TTC549 (cell line): ENCODE measurements at regions not wholly inside any gene's neighbourhood (a gene's known extent, or its start where the extent isn't known, plus 50 kb on each side); places are given as distances from the start of the nearest gene placed in this dataset.
A peak's percentile ranks its signal among the peaks of the same experiment; 100 is the strongest.
"Not testable (repeated sequence)": the region's sequence is repeated elsewhere in the genome, so short reads cannot be mapped to it uniquely, and the experiment has no call there.

Experiments
- FAIRE-seq: peaks from 2 replicates; lab custom pipeline; 2012; peaks lifted over from hg19 to GRCh38; lab: Jason Lieb, UNC

DNA sequence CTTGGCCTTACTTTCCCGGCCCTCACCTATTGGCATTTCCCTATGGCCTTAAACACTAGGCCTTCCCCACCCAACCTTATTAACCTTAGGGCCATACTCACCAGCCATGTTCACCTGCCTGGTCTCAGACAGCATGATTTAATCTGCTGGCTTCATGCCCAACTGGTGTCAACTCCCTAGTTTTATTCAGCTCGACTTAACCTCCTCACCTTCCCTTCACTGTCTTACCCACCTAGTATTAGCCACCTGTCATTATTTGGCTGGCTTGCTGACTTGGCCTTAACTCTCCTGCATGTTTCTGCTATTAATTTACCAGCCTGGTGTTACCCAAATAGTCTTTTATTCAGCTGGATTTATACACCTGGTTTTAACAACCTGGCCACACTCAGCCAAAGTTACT is 136.0 kb upstream of the ZSWIM2 start:
- no peak for FAIRE-seq

DNA sequence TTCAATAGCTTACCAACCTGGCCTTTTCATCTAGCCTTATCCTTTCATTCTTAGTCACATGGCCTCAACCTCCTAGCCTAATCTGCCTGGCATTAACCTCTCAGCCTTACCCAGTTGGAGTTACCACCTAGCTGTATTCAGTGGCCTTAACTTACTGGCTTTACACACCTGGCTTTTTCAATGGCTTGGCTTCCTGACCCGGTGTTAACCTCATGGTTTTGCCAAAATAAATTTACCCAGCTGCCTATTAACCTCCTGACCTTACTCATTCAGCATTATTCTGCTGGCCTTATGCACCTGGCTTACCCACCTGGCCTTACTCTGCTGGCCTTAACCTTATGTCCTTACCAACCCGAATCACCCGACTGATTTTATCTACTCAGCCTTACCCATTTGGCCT is 135.5 kb upstream of the ZSWIM2 start:
- no peak for FAIRE-seq

DNA sequence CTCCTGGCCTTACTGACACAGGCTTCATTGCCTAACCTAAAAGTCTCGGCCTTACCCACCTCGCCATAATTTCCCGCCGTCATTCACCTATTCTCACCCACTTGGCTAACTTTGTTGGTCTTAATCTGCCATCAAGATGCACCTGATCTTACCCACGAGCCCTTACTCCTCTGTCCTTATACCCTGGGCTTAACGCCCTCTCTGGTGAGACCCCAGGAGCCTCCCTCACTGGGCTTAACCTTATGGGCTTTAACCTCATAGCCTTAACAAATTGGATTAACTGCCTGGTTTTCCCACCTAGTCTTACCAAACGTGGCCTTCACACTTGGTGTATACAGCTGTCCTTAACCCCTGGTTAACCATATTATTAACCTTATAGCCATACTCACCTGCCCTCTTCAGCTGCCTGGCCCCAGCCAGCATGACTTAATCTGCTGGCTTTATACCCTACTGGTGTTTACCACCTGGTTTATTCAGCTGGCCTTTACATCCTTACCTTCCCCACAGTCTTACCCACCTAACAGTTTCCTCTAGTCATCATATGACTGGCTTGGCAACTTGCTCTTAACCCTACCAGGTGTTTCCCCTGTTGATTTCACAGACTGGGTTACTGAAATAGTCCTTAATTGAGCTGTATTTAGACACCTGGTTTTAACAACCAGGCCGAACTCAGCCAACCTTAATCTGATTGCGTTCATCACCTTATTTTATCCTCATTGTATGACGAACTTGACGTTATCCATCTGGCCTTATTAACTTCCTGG is 132.0 kb upstream of the ZSWIM2 start:
- FAIRE-seq, result no peak

DNA sequence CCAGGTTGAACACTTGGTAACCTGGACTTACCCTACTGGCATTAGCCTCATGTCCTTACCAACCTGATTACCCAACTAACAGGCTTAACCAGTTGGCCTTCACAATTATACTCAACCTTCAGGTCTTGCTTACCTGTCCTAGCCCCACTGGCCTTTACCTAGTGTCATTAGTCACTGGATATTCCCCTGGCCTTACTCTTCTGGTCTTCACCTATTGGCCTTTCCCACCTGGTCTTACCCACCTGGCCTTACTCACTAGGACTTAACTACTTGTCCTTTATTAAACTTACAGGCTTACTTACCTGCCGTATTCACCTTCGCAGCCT is 131.1 kb upstream of the ZSWIM2 start:
- FAIRE-seq, result no peak

DNA sequence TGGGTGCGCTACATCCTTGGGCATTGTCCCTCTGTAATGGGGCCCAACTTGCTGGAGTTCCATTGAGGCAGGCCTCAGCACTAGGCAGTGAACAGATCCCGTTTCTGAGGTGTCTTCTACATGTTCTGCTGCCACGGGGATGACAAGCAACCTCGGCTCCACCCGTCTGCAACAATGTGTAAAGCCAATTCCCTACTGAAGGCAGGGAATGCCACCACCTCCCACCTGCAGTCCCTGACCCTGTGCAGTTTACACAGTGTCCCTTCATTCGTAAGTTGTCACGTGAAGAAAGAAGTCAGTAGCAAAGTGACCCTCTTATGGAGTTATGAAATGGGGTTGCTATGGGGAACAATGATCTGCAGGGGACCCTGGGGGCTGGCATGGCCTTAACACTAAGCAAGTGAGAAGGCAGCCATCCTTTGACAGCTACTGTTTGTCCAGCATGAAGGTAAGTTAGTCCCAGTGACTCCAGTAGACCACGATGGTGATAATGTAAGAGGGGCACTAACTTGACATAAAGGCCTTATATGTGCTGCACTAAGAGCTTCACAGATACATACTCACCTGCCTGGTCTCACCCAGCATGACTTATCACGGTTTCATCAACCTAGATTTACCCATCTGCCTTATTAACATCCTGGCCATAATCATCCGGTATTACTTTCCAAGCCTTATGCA is 130.6 kb upstream of the ZSWIM2 start:
- no peak for FAIRE-seq

DNA sequence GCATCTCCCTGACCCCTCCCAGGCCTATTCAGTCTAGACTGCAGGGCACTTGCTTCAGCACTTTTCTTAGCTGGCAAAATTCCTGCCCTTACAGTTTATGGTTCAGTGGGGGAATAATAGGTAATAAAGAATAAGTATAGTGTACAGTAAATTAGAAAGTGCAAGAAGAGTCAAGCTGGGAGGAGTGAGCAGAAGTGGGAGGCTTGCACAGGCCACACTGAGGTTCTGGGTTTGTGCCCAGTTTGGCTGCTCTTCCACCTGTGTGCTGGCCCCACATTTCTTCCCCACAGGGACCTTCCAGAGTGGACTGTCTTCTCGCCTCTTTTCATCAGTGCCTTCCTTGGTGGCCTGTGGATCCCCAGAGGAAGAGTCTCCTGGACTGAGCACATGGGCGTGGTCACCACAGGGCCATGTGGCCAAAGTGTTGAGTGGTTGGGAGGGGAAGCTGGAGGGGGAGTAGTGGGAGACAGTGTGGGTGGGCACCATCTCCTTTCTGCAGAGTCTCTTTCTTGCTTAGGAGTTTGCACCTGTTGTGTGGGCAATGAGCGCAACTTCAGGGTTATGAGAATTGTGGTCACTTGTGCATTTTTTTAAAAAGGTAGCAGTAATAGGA is 128.6 kb upstream of the ZSWIM2 start:
- no peak for FAIRE-seq

DNA sequence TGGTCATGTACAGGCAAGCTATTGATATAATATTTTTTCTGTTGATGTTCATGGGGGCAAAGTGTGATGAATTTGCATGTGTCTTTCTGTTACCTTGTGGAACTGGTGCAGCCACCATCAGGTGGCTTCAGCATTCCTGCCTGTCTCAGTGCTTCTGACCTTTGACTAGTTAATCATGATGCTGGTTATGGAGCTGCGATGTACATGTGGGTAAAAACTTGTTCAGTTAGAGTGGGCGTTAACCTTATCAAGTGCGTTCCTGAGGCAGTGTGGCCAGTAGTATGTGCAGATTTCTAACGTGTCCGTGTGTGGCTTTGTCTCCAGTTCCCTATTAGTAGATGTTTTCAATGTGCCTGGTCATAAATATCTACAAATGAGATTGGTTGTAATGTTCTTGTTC is 127.4 kb upstream of the ZSWIM2 start:
- FAIRE-seq, result no peak

DNA sequence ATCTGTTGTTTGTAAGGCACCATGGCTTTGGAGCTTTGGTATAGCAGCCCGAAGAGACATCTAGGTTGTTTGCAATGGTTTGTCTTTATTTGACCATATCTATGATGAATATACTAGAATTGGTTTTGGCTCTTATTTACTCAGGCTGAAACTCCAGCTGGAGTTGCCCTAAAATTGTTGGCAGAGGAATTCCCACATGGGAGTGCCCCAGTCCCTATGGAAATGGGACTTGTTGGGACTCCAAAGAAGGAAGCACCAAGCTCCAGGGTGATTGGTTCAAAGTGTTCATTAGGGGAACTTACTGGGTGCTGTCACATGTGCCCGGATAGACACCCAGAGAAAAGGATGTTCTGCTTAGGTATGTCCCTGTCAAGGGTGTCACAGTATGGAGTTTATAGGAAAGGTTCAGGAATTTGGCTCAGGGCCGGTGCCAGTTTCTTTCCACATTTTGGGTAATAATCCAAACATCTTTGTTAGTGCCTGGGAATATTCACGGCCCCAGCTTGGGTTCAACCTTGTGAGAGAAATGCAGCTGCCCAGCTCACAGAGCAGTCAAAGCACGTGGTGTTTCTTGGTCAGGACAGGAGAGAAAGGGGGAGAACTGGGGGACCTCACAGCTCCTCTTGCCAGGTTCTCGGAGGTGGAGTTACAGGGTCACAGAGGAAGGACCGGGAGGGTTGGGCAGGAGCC is 123.5 kb upstream of the ZSWIM2 start:
- no peak for FAIRE-seq

DNA sequence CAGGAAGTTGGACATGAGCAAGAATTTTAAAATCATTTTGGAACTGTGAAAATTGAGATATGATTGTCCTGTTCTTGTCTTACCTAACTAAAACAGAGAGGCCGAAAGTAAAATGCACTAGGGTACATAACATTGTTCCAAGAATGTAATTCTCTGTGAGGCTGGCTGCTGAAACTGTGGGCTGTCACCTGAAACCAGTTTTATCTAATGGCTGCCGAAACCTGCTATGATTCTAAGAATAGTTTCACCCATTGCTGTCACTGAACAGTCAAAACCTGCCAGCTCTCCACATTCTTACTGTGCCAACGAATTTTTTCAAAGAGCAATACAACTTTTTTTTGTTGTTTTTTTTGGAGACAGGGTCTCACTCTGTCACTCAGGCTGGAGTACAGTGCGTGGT is 119.3 kb upstream of the ZSWIM2 start:
- no peak for FAIRE-seq

DNA sequence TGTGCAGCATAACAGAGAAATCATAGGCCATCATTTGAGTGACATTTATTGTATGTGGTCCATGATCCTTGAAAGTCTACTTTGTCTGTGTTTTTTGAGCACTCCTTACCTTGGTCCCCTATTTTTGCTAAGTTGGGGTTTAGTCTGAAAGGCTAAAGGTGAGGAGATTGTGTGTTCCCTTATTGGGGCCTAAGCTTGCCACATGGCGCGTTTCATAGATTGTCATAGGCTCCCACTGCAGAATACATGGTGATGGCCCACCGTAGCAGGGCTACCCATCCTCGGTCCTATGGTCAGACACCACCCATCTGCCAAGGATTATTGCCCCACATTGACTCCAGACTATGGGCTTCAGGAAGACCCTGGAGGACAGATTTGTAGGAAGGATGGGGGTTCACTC is 117.0 kb upstream of the ZSWIM2 start:
- FAIRE-seq, result no peak

DNA sequence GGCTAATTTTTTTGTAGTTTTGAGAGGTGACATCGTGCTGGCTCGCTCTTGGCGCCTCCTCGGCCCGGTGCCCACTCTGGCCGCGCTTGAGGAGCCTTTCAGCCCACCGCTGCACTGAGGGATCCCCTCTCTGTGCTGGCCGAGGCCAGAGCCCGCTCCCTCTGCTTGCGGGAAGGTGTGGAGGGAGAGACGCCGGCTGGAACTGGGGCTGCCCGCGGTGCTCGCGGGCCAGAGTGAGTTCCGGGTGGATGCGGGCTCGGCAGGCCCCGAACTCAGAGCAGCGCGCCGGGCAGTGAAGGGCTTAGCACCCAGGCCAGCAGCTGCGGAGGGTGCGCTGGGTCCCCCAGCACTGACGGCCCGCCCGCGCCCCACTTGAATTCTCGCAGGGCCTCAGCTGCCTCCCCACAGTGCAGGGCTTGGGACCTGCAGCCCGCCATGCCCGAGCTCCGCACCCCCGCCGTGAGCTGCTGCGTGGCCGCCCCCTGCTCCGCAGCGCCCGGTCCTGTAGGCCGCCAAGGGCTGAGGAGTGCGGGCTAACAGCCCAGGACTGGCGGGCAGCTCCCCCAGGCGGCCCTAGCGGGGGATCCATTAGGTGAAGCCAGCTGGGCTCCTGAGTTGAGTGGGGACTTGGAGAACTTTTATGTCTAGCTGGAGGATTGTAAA is 113.2 kb upstream of the ZSWIM2 start:
- no peak for FAIRE-seq

DNA sequence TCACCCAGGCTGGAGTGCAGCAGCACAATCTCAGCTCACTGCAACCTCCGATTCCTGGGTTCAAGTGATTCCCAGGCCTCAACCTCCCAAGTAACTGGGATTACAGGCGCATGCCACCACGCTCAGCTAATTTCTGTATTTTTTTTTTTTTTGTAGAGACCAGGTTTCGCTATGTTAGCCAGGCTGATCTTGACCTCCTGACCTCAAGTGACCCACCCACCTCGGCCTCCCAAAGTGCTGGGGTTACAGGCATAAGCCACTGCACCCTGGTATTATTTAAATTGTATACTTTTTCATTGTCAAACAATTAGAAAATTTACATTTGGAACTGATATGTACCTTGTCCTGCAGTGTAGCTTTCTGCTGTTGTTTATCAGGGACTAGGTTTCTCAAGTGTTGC is 111.3 kb upstream of the ZSWIM2 start:
- not testable (repeated sequence) for FAIRE-seq

DNA sequence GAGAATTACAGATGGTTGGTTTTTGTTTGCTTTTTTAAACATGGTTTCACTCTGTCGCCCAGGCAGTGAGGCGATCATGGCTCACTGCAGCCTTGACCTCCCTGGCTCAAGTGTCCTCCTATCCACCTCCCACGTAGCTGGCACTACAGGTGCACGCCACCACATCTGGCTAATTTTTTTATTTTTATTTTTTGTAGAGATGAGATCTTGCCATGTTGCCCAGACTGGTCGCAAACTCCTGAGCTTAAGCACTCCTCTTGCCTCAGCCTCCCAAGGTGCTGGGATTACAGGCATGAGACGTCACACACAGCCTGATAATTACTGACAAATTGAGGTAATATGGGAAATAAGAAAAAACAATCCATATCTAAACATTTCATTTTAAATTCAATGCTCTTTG is 110.5 kb upstream of the ZSWIM2 start:
- no peak for FAIRE-seq

DNA sequence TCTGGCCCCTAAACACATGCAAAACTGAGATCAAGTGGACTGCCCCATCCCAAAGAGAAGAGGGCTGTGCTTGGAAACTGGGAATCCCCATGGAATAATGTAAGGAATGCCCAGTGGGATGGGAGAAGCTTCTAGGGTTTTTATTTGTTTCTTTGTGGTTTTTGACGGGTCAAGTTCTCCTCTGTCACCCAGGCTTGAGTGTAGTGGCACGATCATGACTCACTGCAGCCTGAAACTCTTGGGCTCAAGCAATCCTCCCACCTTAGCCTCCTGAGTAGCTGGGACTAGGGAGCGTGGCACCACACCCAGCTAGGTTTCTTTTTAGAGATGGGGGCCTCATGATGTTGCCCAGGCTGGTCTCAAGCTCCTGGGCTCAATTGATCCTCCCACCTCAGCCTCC is 101.7 kb upstream of the ZSWIM2 start:
- FAIRE-seq, result no peak

DNA sequence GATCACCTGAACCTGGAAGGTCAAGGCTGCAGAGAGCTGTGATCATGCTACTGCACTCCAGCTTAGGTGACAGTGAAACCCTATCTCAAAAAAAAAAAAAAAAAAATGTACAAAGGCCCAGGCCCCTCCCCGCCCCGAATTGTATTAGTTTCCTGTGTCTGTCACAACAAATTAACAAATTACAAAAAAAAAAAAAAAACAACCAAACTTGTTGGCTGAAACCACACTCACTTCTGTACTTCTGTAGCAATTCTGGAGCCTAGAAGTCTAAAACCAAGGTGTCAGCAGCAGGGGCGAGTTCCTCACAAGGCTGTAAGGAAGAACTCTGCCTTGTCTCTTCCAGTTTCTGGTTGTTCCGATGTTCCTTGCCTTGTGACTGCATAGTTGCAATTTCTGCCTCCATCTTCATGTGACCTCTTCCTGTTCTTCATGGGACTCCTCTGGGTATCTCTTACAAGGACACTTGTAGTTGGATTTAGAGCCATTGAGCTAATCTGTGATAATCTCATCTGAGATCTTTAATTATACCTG is 100.8 kb upstream of the ZSWIM2 start:
- FAIRE-seq, result no peak

DNA sequence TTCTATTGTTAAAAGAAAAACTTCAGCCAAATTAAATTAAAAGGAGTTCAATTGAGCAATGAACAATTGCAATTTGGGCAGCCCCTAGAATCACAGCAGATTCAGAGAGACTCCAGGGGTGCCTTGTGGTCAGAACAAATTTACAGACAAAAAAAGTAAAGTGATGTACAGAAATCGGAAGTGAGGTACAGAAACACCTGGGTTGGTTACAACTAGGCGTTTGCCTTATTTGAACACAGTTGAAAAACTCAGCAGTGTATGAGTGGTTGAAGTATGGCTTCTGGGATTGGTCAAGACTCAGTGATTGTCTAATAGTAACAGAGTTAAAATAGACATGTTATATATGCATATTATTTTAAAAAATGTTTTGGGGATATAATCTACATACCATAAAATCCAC is 98.5 kb upstream of the ZSWIM2 start:
- FAIRE-seq, result no peak

DNA sequence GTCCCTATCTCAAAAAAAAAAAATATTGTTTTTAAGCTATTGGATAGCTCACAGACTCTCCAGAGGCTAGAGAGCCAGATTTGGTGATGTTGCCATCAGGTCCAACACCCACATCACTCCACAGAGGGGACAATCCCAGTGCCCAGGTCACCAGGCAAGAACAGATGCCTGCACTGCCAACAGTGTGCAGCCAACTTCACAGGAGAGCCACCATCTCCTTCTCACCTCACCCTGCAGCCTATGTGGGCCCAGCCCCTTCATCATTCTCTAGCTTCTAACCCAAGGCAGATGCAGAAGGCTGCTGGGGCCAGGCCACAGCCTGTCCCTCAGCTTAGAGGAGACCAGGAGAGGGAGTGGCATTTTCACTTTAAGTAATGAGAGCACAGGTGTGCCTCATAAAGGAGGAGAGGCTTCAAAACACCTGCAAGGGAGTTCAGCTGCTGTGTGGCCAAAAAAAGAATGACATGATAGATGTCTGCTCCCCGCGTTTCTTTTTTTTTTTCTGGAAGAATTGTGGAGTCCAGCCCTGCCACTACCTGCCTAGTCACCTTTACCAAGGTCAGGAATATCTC is 98.0 kb upstream of the ZSWIM2 start:
- no peak for FAIRE-seq

DNA sequence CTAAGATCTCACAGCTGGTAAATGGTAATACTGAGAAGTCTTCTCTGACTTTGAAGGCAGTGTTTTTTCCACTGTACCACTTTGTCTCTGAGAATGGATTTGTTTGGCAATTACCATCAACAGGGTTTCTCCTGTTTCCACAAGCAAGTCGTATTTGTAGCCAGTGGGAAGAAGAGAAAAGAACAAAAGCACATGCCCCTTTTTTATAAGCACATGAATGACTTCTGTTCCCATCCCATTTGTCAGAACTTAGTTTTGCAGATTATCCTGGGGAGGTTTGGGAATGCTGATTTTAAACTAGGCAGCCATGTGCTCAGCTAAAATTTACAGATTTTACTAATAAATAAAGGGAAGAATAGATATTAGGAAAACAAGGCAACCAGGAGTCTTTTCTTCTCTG is 92.9 kb upstream of the ZSWIM2 start:
- no peak for FAIRE-seq

DNA sequence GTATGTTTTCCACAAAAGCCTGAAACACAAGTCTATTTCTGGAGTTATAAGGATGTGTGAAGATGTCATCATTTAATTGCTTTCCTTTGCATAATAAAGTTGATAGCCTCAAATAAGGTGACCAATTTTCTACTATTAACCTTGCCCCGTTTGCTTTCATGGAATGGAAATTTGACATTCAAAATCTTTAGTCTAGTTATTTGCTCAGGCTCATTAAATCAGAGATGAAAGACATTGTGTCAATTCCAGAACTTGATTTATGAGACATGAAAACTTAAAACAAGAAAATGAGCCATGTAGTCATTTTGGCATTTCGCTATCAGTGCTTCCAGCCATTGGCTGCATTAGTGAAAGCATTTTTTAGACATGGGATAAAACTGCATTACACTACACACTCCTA is 91.5 kb upstream of the ZSWIM2 start:
- FAIRE-seq, result no peak

DNA sequence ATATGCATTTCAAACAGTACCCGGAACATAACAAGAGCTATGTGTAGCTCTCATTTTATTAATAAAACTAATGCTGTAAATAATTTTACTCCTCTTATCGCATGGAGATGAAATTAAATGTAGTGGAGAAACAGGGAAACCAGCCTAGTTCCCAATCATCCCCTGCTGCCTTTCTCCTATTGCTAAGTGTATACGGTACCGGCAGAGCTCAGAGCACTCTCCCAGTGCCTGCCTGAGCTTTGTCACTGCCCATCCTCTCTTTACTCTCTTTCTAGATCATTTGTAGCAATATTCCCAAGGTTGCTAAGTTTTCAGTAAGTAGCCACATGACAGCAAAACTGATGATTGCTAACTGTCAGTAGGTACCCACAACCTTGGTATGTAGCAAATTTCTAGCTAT is 85.5 kb upstream of the ZSWIM2 start:
- no peak for FAIRE-seq

DNA sequence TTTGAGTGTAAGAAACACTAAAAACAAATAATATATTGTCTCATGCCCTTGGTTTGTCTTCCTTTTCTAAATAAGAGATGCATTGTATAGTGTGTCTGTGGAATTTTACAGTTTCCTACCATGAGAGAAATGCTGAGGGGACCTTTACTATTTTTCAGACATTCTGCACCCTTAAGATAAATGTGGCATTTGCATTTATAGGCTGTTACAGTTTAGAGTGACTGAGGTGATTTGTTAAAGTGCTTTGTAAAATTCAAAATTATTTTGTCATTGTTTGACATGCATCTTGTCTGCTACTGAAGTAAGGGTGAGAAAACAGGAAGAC is 78.9 kb upstream of the ZSWIM2 start:
- no peak for FAIRE-seq

DNA sequence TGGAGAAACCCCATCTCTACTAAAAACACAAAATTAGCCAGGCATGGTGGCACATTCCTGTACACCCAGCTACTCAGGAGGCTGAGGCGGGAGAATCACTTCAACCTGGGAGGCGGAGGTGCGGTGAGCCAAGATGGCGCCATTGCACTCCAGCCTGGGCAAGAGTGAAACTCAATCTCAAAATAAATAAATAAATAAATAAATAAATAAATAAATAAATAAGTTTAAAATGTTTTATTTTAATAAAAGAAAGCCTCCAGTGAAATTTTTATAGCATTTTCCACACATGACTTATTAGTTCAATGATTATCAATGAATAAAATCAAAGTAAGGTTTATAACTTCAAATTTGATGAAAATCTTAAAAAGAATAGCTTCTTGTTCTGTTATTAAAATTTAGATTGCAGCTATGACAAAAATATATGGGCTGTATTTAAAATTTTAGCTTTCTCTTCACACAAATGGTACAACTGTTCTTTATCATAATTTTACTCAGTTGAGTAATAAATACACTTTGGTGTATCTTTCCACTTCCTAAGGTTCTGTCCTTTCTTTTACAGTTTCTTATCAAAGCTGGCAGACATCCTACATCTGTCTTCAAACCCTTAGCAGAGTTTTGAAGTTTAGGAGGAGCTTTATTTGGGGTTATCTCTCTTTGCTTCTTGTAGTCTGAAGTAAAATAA is 78.4 kb upstream of the ZSWIM2 start:
- peak; percentile 5 for FAIRE-seq
